ENCODE measurements at regions not wholly inside any gene's neighbourhood (a gene's known extent, or its start where the extent isn't known, plus 50 kb on each side); places are given as distances from the start of the nearest gene placed in this dataset.

GRCh38 chr16:26795184-26795583, 271.5 kb upstream of the C16orf82 start:
- no peak overlapping the region for H3K4me2 ChIP-seq (ENCODE audit: insufficient read depth, low read length)
- ATAC-seq (peak; percentile 76), DNase-seq (ENCODE audit: extremely low read depth in 1 of 4, low spot score in 3 of 4) (peak; percentile 12 to 35 (median 19)), FAIRE-seq (peak; percentile 51)
- H3K9me3 ChIP-seq (replicated peaks; ENCODE audit: control insufficient read depth, insufficient read depth, low read depth, low read length) = no peaks in the 10 kb centered on the region
- no peak overlapping the region for H3K9ac ChIP-seq (ENCODE audit: insufficient read depth in 1 of 2, low read depth in 2 of 2, low read length in 2 of 2)
- no peaks in the 10 kb centered on the region for H3K9me1 ChIP-seq (ENCODE audit: control insufficient read depth, insufficient read depth, low read length)
- H3K79me2 ChIP-seq (ENCODE audit: control insufficient read depth, insufficient read depth, low read length) = no peaks in the 10 kb centered on the region
- intact Hi-C loops (cut with micrococcal nuclease) (no loop called here), in situ Hi-C loops (cut with MboI) (no loop called here)
- no peaks in the 10 kb centered on the region for H3K4me1 ChIP-seq (replicated peaks in 1 of 2; ENCODE audit: control insufficient read depth in 2 of 2, insufficient read depth in 2 of 2, low read length in 2 of 2)
- ChIA-PET POLR2A (interaction anchor here (1.8 kb wide), 1 partner anchor 14 kb away, joined by 4 read pairs; no protein-coding TSS in a partner anchor), CTCF (ENCODE audit: low intra/inter-chr PET ratio) (no interaction called here)
- H3K27ac ChIP-seq (ENCODE audit: extremely low read depth, low read depth, low read length) = no peak overlapping the region
- 0% methylated on average over 3 of the region's 3 CpGs for WGBS (ENCODE audit: insufficient coverage, low coverage, missing lambda C conversion rate)
- BruUV-seq (replicated peaks) = no TSS peak
- TF ChIP-seq CREB3 (tag; conservative IDR thresholded peaks at IDR 0.05; ENCODE audit: low read depth) (no peak), RAD21 (CRISPR knock-in tag; conservative IDR thresholded peaks at IDR 0.05 in 1 of 2, IDR thresholded peaks at IDR 0.05 in 1 of 2) (peak in 1 of 2 experiments; percentile 25; a peak in 1 of 4 replicates), SMC3 (conservative IDR thresholded peaks at IDR 0.05; ENCODE audit: insufficient read depth, low read depth, low read length) (0 out of 2 replicates have a peak, but pooled peaks have one; percentile 7), CTCF (IDR thresholded peaks at IDR 0.05 in 2 of 3, conservative IDR thresholded peaks at IDR 0.05 in 1 of 3; ENCODE audit: insufficient read depth in 2 of 3, low read depth in 1 of 3, low read length in 3 of 3) (peak; percentile 37 to 50 (median 43); a peak in 3 of 6 replicates), SRSF9 (IDR thresholded peaks at IDR 0.05; ENCODE audit: borderline replicate concordance, low read depth, low read length) (no peak), NCOA4 (IDR thresholded peaks at IDR 0.05; ENCODE audit: partially characterized antibody) (no peak), BCOR (IDR thresholded peaks at IDR 0.05) (no peak), DLX4 (CRISPR knock-in tag; IDR thresholded peaks at IDR 0.05) (no peak), EP300 (IDR thresholded peaks at IDR 0.05; ENCODE audit: low read length) (no peak)
- TF ChIP-seq, protein P1, sequence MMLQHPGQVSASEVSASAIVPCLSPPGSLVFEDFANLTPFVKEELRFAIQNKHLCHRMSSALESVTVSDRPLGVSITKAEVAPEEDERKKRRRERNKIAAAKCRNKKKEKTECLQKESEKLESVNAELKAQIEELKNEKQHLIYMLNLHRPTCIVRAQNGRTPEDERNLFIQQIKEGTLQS (IDR thresholded peaks at IDR 0.05) = no peak
- TF ChIP-seq, protein P1 (CRISPR knock-in tag; conservative IDR thresholded peaks at IDR 0.05) = no peak
- H4K20me1 ChIP-seq (replicated peaks; ENCODE audit: control insufficient read depth, insufficient read depth, low read length) = no peaks in the 10 kb centered on the region
- H2AFZ ChIP-seq (ENCODE audit: low read depth, low read length) = no peak overlapping the region
- H3K4me3 ChIP-seq = no peak overlapping the region
- no peaks in the 10 kb centered on the region; a peak in 1 of 5 replicates for H3K27me3 ChIP-seq (ENCODE audit: control insufficient read depth in 2 of 2, insufficient read depth in 2 of 2, low read length in 2 of 2)
- H3K36me3 ChIP-seq (ENCODE audit: control insufficient read depth, insufficient read depth, low read length) = no peaks in the 10 kb centered on the region
